IMR-90 (cell line): ENCODE measurements at regions not wholly inside any gene's neighbourhood (a gene's known extent, or its start where the extent isn't known, plus 50 kb on each side); places are given as distances from the start of the nearest gene placed in this dataset.

Source experiments
- ATAC-seq: fragments of 200-7000 bp; cut with Tn5 transposase; 2 replicates; pipeline ENCODE4 v1.9.1; 2020; ENCODE audit warnings: low read depth, mild to moderate bottlenecking, moderate library complexity
- BruUV-seq: library from RNA; stranded (reverse); fragments of 400-500 nt; replicated peaks from 2 replicates; lab custom pipeline; 2021; lab: Mats Ljungman, UMichigan
- CTCF ChIA-PET: fragments of 300-600 bp; formaldehyde crosslinking; extraction: SDS; loops from one replicate; lab custom pipeline; 2021; ENCODE audit warnings: antibody characterized with exemption; lab: Yijun Ruan, JAX
- POLR2A ChIA-PET: fragments of 300-600 bp; sonication (Branson Sonifier 250); formaldehyde crosslinking; loops from one replicate; lab custom pipeline; 2022; ENCODE audit warnings: antibody characterized with exemption; ENCODE audit not compliant: unreplicated experiment; lab: Charles Lee
- DNase-seq: peaks from one replicate; pipeline ENCODE4 v3.0.0; 2013
- H2AFZ ChIP-seq: replicated peaks from 2 replicates; pipeline ENCODE3; 2013; ENCODE audit warnings: low read length, mild to moderate bottlenecking; ENCODE audit not compliant: poor library complexity
- H2AK5ac ChIP-seq: 2 replicates; pipeline ENCODE4 v1.6.1; 2013; ENCODE audit warnings: low read depth, low read length, inconsistent platforms
- H2AK9ac ChIP-seq: replicated peaks from 2 replicates; pipeline ENCODE3; 2013; ENCODE audit warnings: mild to moderate bottlenecking, low read depth, low read length, moderate library complexity; ENCODE audit not compliant: poor library complexity
- H2BK120ac ChIP-seq: 2 replicates; pipeline ENCODE4 v1.6.1; 2013; ENCODE audit warnings: low read depth, low read length, inconsistent platforms
- H2BK15ac ChIP-seq: 3 replicates; pipeline ENCODE4 v1.6.1; 2013; ENCODE audit warnings: low read depth, low read length, inconsistent platforms
- H2BK20ac ChIP-seq: 2 replicates; pipeline ENCODE4 v1.6.1; 2013; ENCODE audit warnings: low read depth, mild to moderate bottlenecking, inconsistent platforms, low read length, moderate library complexity
- H2BK5ac ChIP-seq: 2 replicates; pipeline ENCODE4 v1.6.1; 2013; ENCODE audit warnings: mild to moderate bottlenecking, low read depth, low read length, inconsistent platforms; ENCODE audit not compliant: poor library complexity, severe bottlenecking
- H3K14ac ChIP-seq: replicated peaks from 2 replicates; pipeline ENCODE4 v1.6.1; 2013; ENCODE audit warnings: low read depth, low read length, inconsistent platforms
- H3K18ac ChIP-seq: 2 replicates; pipeline ENCODE4 v1.6.1; 2013; ENCODE audit warnings: low read depth, low read length, control low read depth
- H3K23ac ChIP-seq: 2 replicates; pipeline ENCODE4 v1.6.1; 2013; ENCODE audit warnings: low read depth, low read length, inconsistent platforms
- H3K27ac ChIP-seq: 2 replicates; pipeline ENCODE4 v1.5.1; 2013; ENCODE audit warnings: mild to moderate bottlenecking, control low read depth, low read length; ENCODE audit not compliant: insufficient read depth
- H3K27me3 ChIP-seq: 2 replicates; pipeline ENCODE4 v1.6.1; 2013; ENCODE audit warnings: low read length; ENCODE audit not compliant: control insufficient read depth, insufficient read depth
- H3K36me3 ChIP-seq: 2 replicates; pipeline ENCODE4 v1.6.1; 2013; ENCODE audit warnings: low read length, mixed read lengths; ENCODE audit not compliant: control insufficient read depth, insufficient read depth
- H3K4ac ChIP-seq: 2 replicates; pipeline ENCODE4 v1.6.1; 2013; ENCODE audit warnings: low read depth, low read length, inconsistent platforms
- H3K4me1 ChIP-seq: 2 replicates; pipeline ENCODE4 v1.6.1; 2013; ENCODE audit warnings: low read length, mixed read lengths; ENCODE audit not compliant: control insufficient read depth, insufficient read depth
- H3K4me2 ChIP-seq: 2 replicates; pipeline ENCODE4 v1.6.1; 2013; ENCODE audit warnings: low read depth, mild to moderate bottlenecking, control low read depth, low read length, moderate library complexity
- H3K4me3 ChIP-seq: 2 replicates; pipeline ENCODE4 v1.5.1; 2013; ENCODE audit warnings: low read depth, mild to moderate bottlenecking, control low read depth, low read length, moderate library complexity; ENCODE audit not compliant: insufficient read depth
- H3K56ac ChIP-seq: 2 replicates; pipeline ENCODE4 v1.6.1; 2013; ENCODE audit warnings: low read length, inconsistent platforms; ENCODE audit not compliant: insufficient read depth; ENCODE audit errors: extremely low read depth
- H3K79me1 ChIP-seq, 2 experiments: 2 replicates each; pipeline ENCODE4 v1.6.1; 2013; ENCODE audit warnings: low read length in 2 of 2, inconsistent platforms in 1 of 2, low read depth in 1 of 2
- H3K9ac ChIP-seq: 2 replicates; pipeline ENCODE4 v1.6.1; 2013; ENCODE audit warnings: low read depth, low read length, control low read depth
- H3K9me1 ChIP-seq: 2 replicates; pipeline ENCODE4 v1.6.1; 2013; ENCODE audit warnings: low read length, inconsistent platforms; ENCODE audit not compliant: insufficient read depth
- H3K9me3 ChIP-seq: 2 replicates; pipeline ENCODE4 v1.6.1; 2013; ENCODE audit warnings: low read length; ENCODE audit not compliant: control insufficient read depth, insufficient read depth
- H4K20me1 ChIP-seq: 2 replicates; pipeline ENCODE4 v1.6.1; 2013; ENCODE audit warnings: low read length, inconsistent platforms; ENCODE audit not compliant: insufficient read depth
- H4K5ac ChIP-seq: 2 replicates; pipeline ENCODE4 v1.6.1; 2013; ENCODE audit warnings: mild to moderate bottlenecking, low read depth, low read length, control low read depth
- H4K8ac ChIP-seq, 2 experiments: 2 replicates each; pipeline ENCODE4 v1.6.1; 2013; ENCODE audit warnings: low read depth in 2 of 2, low read length in 2 of 2, control low read depth in 1 of 2, inconsistent platforms in 1 of 2
- H4K91ac ChIP-seq: 2 replicates; pipeline ENCODE4 v1.6.1; 2013; ENCODE audit warnings: low read depth, low read length, inconsistent platforms; ENCODE audit not compliant: insufficient read depth
- CEBPB ChIP-seq: IDR thresholded peaks from 2 replicates; pipeline ENCODE4 v1.6.1; 2012; ENCODE audit warnings: low read depth, low read length, improper control_type of control experiment
- MXI1 ChIP-seq: IDR thresholded peaks from 2 replicates; pipeline ENCODE4 v1.6.1; 2012; ENCODE audit warnings: low read depth, mild to moderate bottlenecking, low read length, moderate library complexity, borderline replicate concordance
- NFE2L2 ChIP-seq: fragments of 150-350 bp; IDR thresholded peaks from 2 replicates; pipeline ENCODE4 v1.6.1; 2016; ENCODE audit warnings: low read depth, mild to moderate bottlenecking, low read length
- POLR2A ChIP-seq: IDR thresholded peaks from 2 replicates; pipeline ENCODE4 v1.6.1; 2012; ENCODE audit warnings: mild to moderate bottlenecking, low read depth, low read length
- RCOR1 ChIP-seq: IDR thresholded peaks from 2 replicates; pipeline ENCODE4 v1.6.1; 2012; ENCODE audit warnings: mild to moderate bottlenecking, low read length, improper control_type of control experiment; ENCODE audit not compliant: insufficient replicate concordance
- WGBS, 2 experiments: methylation state at CpG; one replicate each; pipeline versions ENCODE4 v1.1.5 to v1.1.7; 2013; ENCODE audit warnings: missing lambda C conversion rate in 2 of 2; ENCODE audit not compliant: insufficient read length in 1 of 2; ENCODE audit errors: extremely low coverage in 2 of 2; 5-methylcytosine and 5-hydroxymethylcytosine counted together
- dilution Hi-C: fragments of 300-500 bp; cut with HindIII; formaldehyde crosslinking; loops from one replicate; pipeline ENCODE4 v1.14.3; 2018; ENCODE audit warnings: low sequenced_read_pairs; ENCODE audit not compliant: unreplicated experiment
- in situ Hi-C: fragments of 300-500 bp; cut with MboI; formaldehyde crosslinking; loops from 3 replicates; pipeline ENCODE4 v1.14.3; 2019; ENCODE audit warnings: low sequenced_read_pairs, inconsistent platforms, mixed read lengths
- intact Hi-C: fragments of 100-400 bp; cut with micrococcal nuclease; formaldehyde crosslinking; loops from 2 replicates; pipeline ENCODE4 v1.10.0; 2022

- BruUV-seq, result no TSS peak
- Histone ChIP-seq H2AK9ac (no peak overlapping the region), H3K14ac (no peak overlapping the region), H2AK5ac (no peak overlapping the region), H4K8ac (no peak overlapping the region), H2BK20ac (no peak overlapping the region), H3K23ac (no peak overlapping the region), H3K56ac (no peak overlapping the region), H3K27me3 (no peaks in the 10 kb centered on the region), H4K5ac (no peak overlapping the region), H3K18ac (no peak overlapping the region), H3K27ac (no peak overlapping the region), H4K91ac (no peak overlapping the region), H2BK5ac (no peak overlapping the region), H3K4me2 (no peak overlapping the region), H2BK120ac (no peak overlapping the region), H3K9ac (no peak overlapping the region), H4K20me1 (no peaks in the 10 kb centered on the region), H3K4me1 (no peaks in the 10 kb centered on the region), H2AFZ (no peak overlapping the region), H3K9me3 (no peaks in the 10 kb centered on the region), H3K79me1 (no peaks in the 10 kb centered on the region), H3K4me3 (no peak overlapping the region), H2BK15ac (no peak overlapping the region), H3K36me3 (no peaks in the 10 kb centered on the region), H3K9me1 (no peaks in the 10 kb centered on the region), H3K4ac (no peak overlapping the region)
- in situ Hi-C loops (no loop called here), intact Hi-C loops (no loop called here), dilution Hi-C loops (no loop called here)
- POLR2A ChIA-PET, result no interaction called here
- 80% methylated on average over 1 of the region's 2 CpGs; no CpG with 5 or more reads in 1 of the 2 experiments for WGBS, 2 experiments
- DNase-seq (no peak), ATAC-seq (no peak)
- CTCF ChIA-PET, result no interaction called here
- TF ChIP-seq POLR2A (no peak), CEBPB (peak; percentile 38; the same call in 1 of the 2 replicates), NFE2L2 (no peak), MXI1 (no peak), RCOR1 (no peak)
Observed at GRCh38 chr1:194818674-194819073, 1632.3 kb upstream of the B3GALT2 start.
